HEK293 (cell line): ENCODE measurements at regions not wholly inside any gene's neighbourhood (a gene's known extent, or its start where the extent isn't known, plus 50 kb on each side); places are given as distances from the start of the nearest gene placed in this dataset.
"Not testable (repeated sequence)": the region's sequence is repeated elsewhere in the genome, so short reads cannot be mapped to it uniquely, and the experiment has no call there.

Experiments
- CTCF ChIA-PET: fragments of 350-600 bp; formaldehyde crosslinking; extraction: SDS; loops from one replicate; lab custom pipeline; 2021; ENCODE audit warnings: antibody characterized with exemption; lab: Yijun Ruan, JAX
- POLR2A ChIA-PET: fragments of 300-600 bp; formaldehyde crosslinking; extraction: SDS; loops from one replicate; lab custom pipeline; 2020; ENCODE audit warnings: antibody characterized with exemption, inconsistent platforms; lab: Yijun Ruan, JAX
- H3K27ac ChIP-seq: fragments of 200-500 bp; sonication (Bioruptor generic); 2 replicates; pipeline ENCODE4 v1.5.1; 2014; ENCODE audit warnings: low read depth, low read length, control low read depth, inconsistent platforms; ENCODE audit errors: extremely low read depth
- H3K36me3 ChIP-seq, 2 experiments: fragments of 200-500 bp in 1 of 2; sonication (Bioruptor generic) in 1 of 2; 1 replicate in 1 of 2; 2 replicates in 1 of 2; pipeline ENCODE4 v1.5.1; 2014 to 2017; ENCODE audit warnings: inconsistent platforms in 2 of 2, low read length in 2 of 2; ENCODE audit not compliant: control insufficient read depth in 2 of 2, insufficient read depth in 1 of 2
- H3K4me1 ChIP-seq: fragments of 200-500 bp; sonication (Bioruptor generic); 2 replicates; pipeline ENCODE4 v1.5.1; 2014; ENCODE audit warnings: mild to moderate bottlenecking, low read length, inconsistent platforms; ENCODE audit not compliant: control insufficient read depth, insufficient read depth
- H3K4me3 ChIP-seq: 2 replicates; pipeline ENCODE4 v1.5.1; 2011; ENCODE audit warnings: low read depth, mild to moderate bottlenecking, control low read depth, low read length, moderate library complexity
- H3K9me3 ChIP-seq: fragments of 200-500 bp; sonication (Bioruptor generic); 2 replicates; pipeline ENCODE4 v1.5.1; 2014; ENCODE audit warnings: low read depth, low read length, inconsistent platforms; ENCODE audit not compliant: control insufficient read depth, insufficient read depth
- BCL11A ChIP-seq: fragments of 450-650 bp; formaldehyde crosslinking; IDR thresholded peaks from 2 replicates; pipeline ENCODE4 v1.5.1; 2016; ENCODE audit warnings: low read depth, missing biosample characterization, missing genetic modification characterization
- BCL11B ChIP-seq: fragments of 450-650 bp; formaldehyde crosslinking; IDR thresholded peaks from 2 replicates; pipeline ENCODE4 v1.5.1; 2016; ENCODE audit warnings: low read depth, missing biosample characterization, missing genetic modification characterization
- GLI4 ChIP-seq: fragments of 450-650 bp; formaldehyde crosslinking; IDR thresholded peaks from 2 replicates; pipeline ENCODE4 v1.5.1; 2016; ENCODE audit warnings: missing biosample characterization, missing genetic modification characterization
- HOXD13 ChIP-seq: sonication (generic); formaldehyde crosslinking; IDR thresholded peaks from 2 replicates; pipeline ENCODE4 v1.8.0; 2022; ENCODE audit warnings: missing genetic modification reagents, borderline replicate concordance
- MYNN ChIP-seq: fragments of 450-650 bp; formaldehyde crosslinking; IDR thresholded peaks from 2 replicates; pipeline ENCODE4 v1.5.1; 2016; ENCODE audit warnings: missing biosample characterization, missing genetic modification characterization, borderline replicate concordance
- ZBTB17 ChIP-seq: fragments of 450-650 bp; formaldehyde crosslinking; IDR thresholded peaks from 2 replicates; pipeline ENCODE4 v1.5.1; 2016; ENCODE audit warnings: missing biosample characterization, missing genetic modification characterization
- ZIC2 ChIP-seq: fragments of 450-650 bp; formaldehyde crosslinking; IDR thresholded peaks from 2 replicates; pipeline ENCODE4 v1.5.1; 2016; ENCODE audit warnings: missing biosample characterization, missing genetic modification characterization
- ZNF114 ChIP-seq: fragments of 450-650 bp; formaldehyde crosslinking; IDR thresholded peaks from 2 replicates; pipeline ENCODE4 v1.5.0; 2017; ENCODE audit warnings: missing biosample characterization, missing genetic modification characterization
- ZNF16 ChIP-seq: fragments of 450-650 bp; formaldehyde crosslinking; IDR thresholded peaks from 2 replicates; pipeline ENCODE4 v1.5.1; 2016; ENCODE audit warnings: low read depth, missing biosample characterization, missing genetic modification characterization
- ZNF214 ChIP-seq: fragments of 450-650 bp; formaldehyde crosslinking; IDR thresholded peaks from 2 replicates; pipeline ENCODE4 v1.5.1; 2017; ENCODE audit warnings: missing biosample characterization, mild to moderate bottlenecking, missing genetic modification characterization, borderline replicate concordance
- ZNF221 ChIP-seq: fragments of 450-650 bp; formaldehyde crosslinking; IDR thresholded peaks from 2 replicates; pipeline ENCODE4 v1.5.1; 2017; ENCODE audit warnings: missing biosample characterization, missing genetic modification characterization, borderline replicate concordance
- ZNF223 ChIP-seq: fragments of 450-650 bp; formaldehyde crosslinking; IDR thresholded peaks from 2 replicates; pipeline ENCODE4 v1.5.1; 2016; ENCODE audit warnings: missing biosample characterization, missing genetic modification characterization
- ZNF266 ChIP-seq: fragments of 450-650 bp; formaldehyde crosslinking; IDR thresholded peaks from 2 replicates; pipeline ENCODE4 v1.5.1; 2016; ENCODE audit warnings: missing biosample characterization, missing genetic modification characterization, low read depth
- ZNF292 ChIP-seq: fragments of 450-650 bp; formaldehyde crosslinking; IDR thresholded peaks from 2 replicates; pipeline ENCODE4 v1.5.1; 2016; ENCODE audit warnings: low read depth, missing biosample characterization, missing genetic modification characterization, borderline replicate concordance
- ZNF354C ChIP-seq: fragments of 450-650 bp; formaldehyde crosslinking; IDR thresholded peaks from 2 replicates; pipeline ENCODE4 v1.5.1; 2016; ENCODE audit warnings: missing biosample characterization, missing genetic modification characterization, low read depth, borderline replicate concordance
- ZNF366 ChIP-seq: fragments of 450-650 bp; formaldehyde crosslinking; conservative IDR thresholded peaks from 2 replicates; pipeline ENCODE4 v1.5.1; 2016; ENCODE audit warnings: missing biosample characterization, missing genetic modification characterization
- ZNF404 ChIP-seq: fragments of 450-650 bp; formaldehyde crosslinking; IDR thresholded peaks from 2 replicates; pipeline ENCODE4 v1.5.1; 2017; ENCODE audit warnings: missing biosample characterization, missing genetic modification characterization
- ZNF433 ChIP-seq: fragments of 450-650 bp; formaldehyde crosslinking; IDR thresholded peaks from 2 replicates; pipeline ENCODE4 v1.5.1; 2016; ENCODE audit warnings: missing biosample characterization, missing genetic modification characterization, low read depth
- ZNF555 ChIP-seq: fragments of 450-650 bp; formaldehyde crosslinking; conservative IDR thresholded peaks from 2 replicates; pipeline ENCODE4 v1.5.1; 2017; ENCODE audit warnings: missing biosample characterization, mild to moderate bottlenecking, missing genetic modification characterization, inconsistent platforms
- ZNF600 ChIP-seq: fragments of 450-650 bp; formaldehyde crosslinking; IDR thresholded peaks from 2 replicates; pipeline ENCODE4 v1.5.1; 2016; ENCODE audit warnings: missing biosample characterization, missing genetic modification characterization
- ZNF623 ChIP-seq: fragments of 450-650 bp; formaldehyde crosslinking; IDR thresholded peaks from 2 replicates; pipeline ENCODE4 v1.5.1; 2016; ENCODE audit warnings: missing biosample characterization, missing genetic modification characterization
- TF ChIP-seq, protein P1 (sequence below): sonication (generic); formaldehyde crosslinking; IDR thresholded peaks from 2 replicates; pipeline ENCODE4 v1.8.1; 2022; ENCODE audit warnings: mild to moderate bottlenecking, moderate library complexity, missing genetic modification reagents
- TF ChIP-seq, protein P2 (sequence below): fragments of 450-650 bp; formaldehyde crosslinking; conservative IDR thresholded peaks from 2 replicates; pipeline ENCODE4 v1.5.1; 2016; ENCODE audit warnings: low read depth, missing biosample characterization, missing genetic modification characterization
- TF ChIP-seq, protein P3 (sequence below): fragments of 450-650 bp; formaldehyde crosslinking; IDR thresholded peaks from 2 replicates; pipeline ENCODE4 v1.5.1; 2017; ENCODE audit warnings: missing biosample characterization, missing genetic modification characterization

DNA sequence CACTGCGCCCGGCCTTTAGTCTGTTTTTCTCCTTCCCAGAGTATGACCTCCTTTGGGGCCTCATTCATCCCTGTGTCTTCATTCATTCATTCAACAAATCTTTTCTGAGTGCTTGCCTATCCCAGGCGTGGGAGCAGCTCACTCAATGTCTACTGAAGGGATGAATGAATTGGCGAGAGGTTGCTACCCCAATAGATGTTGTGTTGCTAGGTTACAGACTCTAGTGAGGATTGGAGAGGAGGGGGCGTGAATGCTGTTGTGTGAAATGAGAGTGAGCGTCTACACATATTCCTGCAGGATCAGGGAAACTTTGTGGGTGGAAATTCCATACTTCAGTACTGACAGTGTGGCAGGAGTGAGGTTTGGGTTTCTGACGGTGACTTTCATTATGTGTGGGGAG lies 55.5 kb upstream of the EP300 start:
- TF ChIP-seq ZNF292 (tag by site-specific recombination) (no peak), ZBTB17 (tag by site-specific recombination) (no peak), ZNF623 (no peak), ZNF555 (tag by site-specific recombination) (no peak), ZNF354C (tag by site-specific recombination) (no peak), ZNF16 (no peak), ZNF404 (tag by site-specific recombination) (no peak), ZNF114 (tag by site-specific recombination) (no peak), ZNF223 (tag by site-specific recombination) (no peak), ZNF214 (no peak)
- TF ChIP-seq, protein P1, sequence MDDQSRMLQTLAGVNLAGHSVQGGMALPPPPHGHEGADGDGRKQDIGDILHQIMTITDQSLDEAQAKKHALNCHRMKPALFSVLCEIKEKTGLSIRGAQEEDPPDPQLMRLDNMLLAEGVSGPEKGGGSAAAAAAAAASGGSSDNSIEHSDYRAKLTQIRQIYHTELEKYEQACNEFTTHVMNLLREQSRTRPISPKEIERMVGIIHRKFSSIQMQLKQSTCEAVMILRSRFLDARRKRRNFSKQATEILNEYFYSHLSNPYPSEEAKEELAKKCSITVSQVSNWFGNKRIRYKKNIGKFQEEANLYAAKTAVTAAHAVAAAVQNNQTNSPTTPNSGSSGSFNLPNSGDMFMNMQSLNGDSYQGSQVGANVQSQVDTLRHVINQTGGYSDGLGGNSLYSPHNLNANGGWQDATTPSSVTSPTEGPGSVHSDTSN = no peak
- TF ChIP-seq, all 188 proteins: peak for 0
- no peaks in the 10 kb centered on the region for H3K9me3 ChIP-seq
- POLR2A ChIA-PET = no interaction called here
- no peak overlapping the region for H3K27ac ChIP-seq
- H3K4me1 ChIP-seq = no peaks in the 10 kb centered on the region
- no peaks in the 10 kb centered on the region for H3K36me3 ChIP-seq
- CTCF ChIA-PET = interaction anchor here (0.6 kb wide), 1 partner anchor 14 kb away, joined by 3 read pairs; no protein-coding TSS in a partner anchor
- H3K4me3 ChIP-seq = no peak overlapping the region

DNA sequence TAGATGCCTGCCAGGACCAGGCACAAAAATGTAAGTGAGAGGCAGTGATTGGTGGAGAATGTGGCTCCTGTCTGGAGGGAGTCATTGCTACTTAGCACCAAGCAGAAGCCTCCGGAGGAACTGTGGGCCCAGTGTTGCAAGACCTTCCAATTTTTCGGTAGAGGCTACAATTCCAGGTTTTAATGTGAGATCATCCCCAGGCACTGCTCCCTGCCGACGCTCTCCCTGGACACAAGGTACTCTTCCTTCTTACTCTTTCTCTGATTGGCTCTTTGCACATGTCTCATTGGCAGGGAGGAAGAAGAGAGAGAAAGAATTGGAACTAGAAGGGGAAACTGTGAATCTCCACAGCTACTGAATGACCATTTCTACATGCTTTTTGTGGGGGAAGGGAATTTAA lies 53.7 kb upstream of the EP300 start:
- no peaks in the 10 kb centered on the region for H3K36me3 ChIP-seq
- ChIA-PET POLR2A (interaction anchor here (0.9 kb wide), 1 partner anchor 17 kb away, joined by 3 read pairs; no protein-coding TSS in a partner anchor), CTCF (no interaction called here)
- no peak overlapping the region for H3K27ac ChIP-seq
- H3K4me3 ChIP-seq = no peak overlapping the region
- no peaks in the 10 kb centered on the region for H3K9me3 ChIP-seq
- TF ChIP-seq HOXD13 (CRISPR knock-in tag) (no peak), ZNF266 (tag by site-specific recombination) (no peak), BCL11B (no peak), ZNF433 (tag by site-specific recombination) (no peak), BCL11A (no peak), ZIC2 (tag by site-specific recombination) (no peak), ZNF600 (no peak), ZNF354C (tag by site-specific recombination) (no peak), ZNF555 (tag by site-specific recombination) (no peak), ZNF221 (no peak), ZNF366 (tag by site-specific recombination) (no peak), MYNN (no peak), GLI4 (tag by site-specific recombination) (no peak)
- TF ChIP-seq, protein P2, sequence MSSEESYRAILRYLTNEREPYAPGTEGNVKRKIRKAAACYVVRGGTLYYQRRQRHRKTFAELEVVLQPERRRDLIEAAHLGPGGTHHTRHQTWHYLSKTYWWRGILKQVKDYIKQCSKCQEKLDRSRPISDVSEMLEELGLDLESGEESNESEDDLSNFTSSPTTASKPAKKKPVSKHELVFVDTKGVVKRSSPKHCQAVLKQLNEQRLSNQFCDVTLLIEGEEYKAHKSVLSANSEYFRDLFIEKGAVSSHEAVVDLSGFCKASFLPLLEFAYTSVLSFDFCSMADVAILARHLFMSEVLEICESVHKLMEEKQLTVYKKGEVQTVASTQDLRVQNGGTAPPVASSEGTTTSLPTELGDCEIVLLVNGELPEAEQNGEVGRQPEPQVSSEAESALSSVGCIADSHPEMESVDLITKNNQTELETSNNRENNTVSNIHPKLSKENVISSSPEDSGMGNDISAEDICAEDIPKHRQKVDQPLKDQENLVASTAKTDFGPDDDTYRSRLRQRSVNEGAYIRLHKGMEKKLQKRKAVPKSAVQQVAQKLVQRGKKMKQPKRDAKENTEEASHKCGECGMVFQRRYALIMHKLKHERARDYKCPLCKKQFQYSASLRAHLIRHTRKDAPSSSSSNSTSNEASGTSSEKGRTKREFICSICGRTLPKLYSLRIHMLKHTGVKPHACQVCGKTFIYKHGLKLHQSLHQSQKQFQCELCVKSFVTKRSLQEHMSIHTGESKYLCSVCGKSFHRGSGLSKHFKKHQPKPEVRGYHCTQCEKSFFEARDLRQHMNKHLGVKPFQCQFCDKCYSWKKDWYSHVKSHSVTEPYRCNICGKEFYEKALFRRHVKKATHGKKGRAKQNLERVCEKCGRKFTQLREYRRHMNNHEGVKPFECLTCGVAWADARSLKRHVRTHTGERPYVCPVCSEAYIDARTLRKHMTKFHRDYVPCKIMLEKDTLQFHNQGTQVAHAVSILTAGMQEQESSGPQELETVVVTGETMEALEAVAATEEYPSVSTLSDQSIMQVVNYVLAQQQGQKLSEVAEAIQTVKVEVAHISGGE (tag by site-specific recombination) = no peak
- TF ChIP-seq, protein P3, sequence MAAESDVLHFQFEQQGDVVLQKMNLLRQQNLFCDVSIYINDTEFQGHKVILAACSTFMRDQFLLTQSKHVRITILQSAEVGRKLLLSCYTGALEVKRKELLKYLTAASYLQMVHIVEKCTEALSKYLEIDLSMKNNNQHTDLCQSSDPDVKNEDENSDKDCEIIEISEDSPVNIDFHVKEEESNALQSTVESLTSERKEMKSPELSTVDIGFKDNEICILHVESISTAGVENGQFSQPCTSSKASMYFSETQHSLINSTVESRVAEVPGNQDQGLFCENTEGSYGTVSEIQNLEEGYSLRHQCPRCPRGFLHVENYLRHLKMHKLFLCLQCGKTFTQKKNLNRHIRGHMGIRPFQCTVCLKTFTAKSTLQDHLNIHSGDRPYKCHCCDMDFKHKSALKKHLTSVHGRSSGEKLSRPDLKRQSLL = no peak
- no peaks in the 10 kb centered on the region for H3K4me1 ChIP-seq

DNA sequence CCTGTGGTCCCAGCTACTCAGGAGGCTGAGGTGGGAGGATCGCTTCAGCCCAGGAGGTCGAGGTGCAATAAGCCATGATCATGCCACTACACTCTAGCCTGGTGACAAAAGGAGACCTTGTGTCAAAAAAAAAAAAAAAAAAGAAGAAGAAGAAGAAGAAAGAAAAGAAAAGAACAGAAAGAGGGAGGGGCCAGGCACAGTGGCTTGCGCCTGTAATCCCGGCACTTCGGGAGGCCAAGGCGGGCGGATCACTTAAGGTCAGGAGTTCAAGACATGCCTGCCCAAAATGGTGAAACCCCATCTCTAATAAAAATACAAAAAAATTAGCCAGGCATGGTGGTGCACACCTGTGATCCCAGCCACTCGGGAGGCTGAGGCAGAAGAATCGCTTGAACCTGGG lies 52.8 kb upstream of the EP300 start:
- H3K27ac ChIP-seq, H3K4me1 ChIP-seq, H3K9me3 ChIP-seq, H3K36me3 ChIP-seq, H3K4me3 ChIP-seq, CTCF ChIA-PET: not testable (repeated sequence)
- POLR2A ChIA-PET = interaction anchor here (0.9 kb wide), 1 partner anchor 18 kb away, joined by 3 read pairs; no protein-coding TSS in a partner anchor
